Epithelial cell of esophagus (primary cell): ENCODE measurements at regions not wholly inside any gene's neighbourhood (a gene's known extent, or its start where the extent isn't known, plus 50 kb on each side); places are given as distances from the start of the nearest gene placed in this dataset.

Experiments
- DNase-seq: peaks from one replicate; pipeline ENCODE4 v3.0.0; 2010; ENCODE audit warnings: low read depth
- H3K4me3 ChIP-seq: 2 replicates; pipeline ENCODE4 v1.5.1; 2011; ENCODE audit warnings: mild to moderate bottlenecking, low read length, control low read depth
- CTCF ChIP-seq: IDR thresholded peaks from 2 replicates; pipeline ENCODE4 v1.5.1; 2011; ENCODE audit warnings: low read depth, mild to moderate bottlenecking, low read length, control low read depth, inconsistent platforms; ENCODE audit not compliant: insufficient read depth; ENCODE audit errors: missing control alignments

GRCh38 chr10:108684431-108684830, 1238.9 kb downstream of the XPNPEP1 start:
- no peak for DNase-seq

GRCh38 chr10:108673741-108674140, 1249.6 kb downstream of the XPNPEP1 start:
- no peak for TF ChIP-seq CTCF
- DNase-seq = no peak

More at GRCh38 chr10:108684431-108684830, 1238.9 kb downstream of the XPNPEP1 start:
- H3K4me3 ChIP-seq = no peak overlapping the region
- TF ChIP-seq CTCF = no peak

GRCh38 chr10:108663587-108663986, 1259.7 kb downstream of the XPNPEP1 start:
- DNase-seq = no peak
- TF ChIP-seq CTCF = no peak
- no peak overlapping the region for H3K4me3 ChIP-seq

More at GRCh38 chr10:108673741-108674140, 1249.6 kb downstream of the XPNPEP1 start:
- no peak overlapping the region for H3K4me3 ChIP-seq

GRCh38 chr10:108662975-108663374, 1260.3 kb downstream of the XPNPEP1 start:
- TF ChIP-seq CTCF = no peak
- DNase-seq = no peak
- H3K4me3 ChIP-seq = no peak overlapping the region

GRCh38 chr10:108655057-108655456, 1268.3 kb downstream of the XPNPEP1 start:
- no peak for TF ChIP-seq CTCF
- no peak overlapping the region for H3K4me3 ChIP-seq
- no peak for DNase-seq

- TF ChIP-seq CTCF = no peak
Observed at GRCh38 chr10:108653531-108653930, 1269.8 kb downstream of the XPNPEP1 start.

GRCh38 chr10:108639010-108639409, 1284.3 kb downstream of the XPNPEP1 start:
- no peak overlapping the region for H3K4me3 ChIP-seq
- no peak for TF ChIP-seq CTCF
- DNase-seq = no peak

More at GRCh38 chr10:108653531-108653930, 1269.8 kb downstream of the XPNPEP1 start:
- no peak overlapping the region for H3K4me3 ChIP-seq
- DNase-seq = no peak
